ENCODE measurements at regions not wholly inside any gene's neighbourhood (a gene's known extent, or its start where the extent isn't known, plus 50 kb on each side); places are given as distances from the start of the nearest gene placed in this dataset.

- no peak for DNase-seq
These were observed 86.7 kb upstream of the SPATA31C2 start for GRCh38 chr9:88224938-88225337.

- DNase-seq: no peak
These were observed 82.8 kb upstream of the SPATA31C2 start for GRCh38 chr9:88221105-88221504.

- no peak for DNase-seq
These were observed 82.4 kb upstream of the SPATA31C2 start for GRCh38 chr9:88220652-88221051.

GRCh38 chr9:88219601-88220000 is 81.3 kb upstream of the SPATA31C2 start:
- no peak for DNase-seq

GRCh38 chr9:88218726-88219125 is 80.5 kb upstream of the SPATA31C2 start:
- no peak for DNase-seq

GRCh38 chr9:88216126-88216995 is 78.1 kb upstream of the SPATA31C2 start:
- no peak for DNase-seq

GRCh38 chr9:88215196-88216125 is 77.2 kb upstream of the SPATA31C2 start:
- no peak for DNase-seq

DNA sequence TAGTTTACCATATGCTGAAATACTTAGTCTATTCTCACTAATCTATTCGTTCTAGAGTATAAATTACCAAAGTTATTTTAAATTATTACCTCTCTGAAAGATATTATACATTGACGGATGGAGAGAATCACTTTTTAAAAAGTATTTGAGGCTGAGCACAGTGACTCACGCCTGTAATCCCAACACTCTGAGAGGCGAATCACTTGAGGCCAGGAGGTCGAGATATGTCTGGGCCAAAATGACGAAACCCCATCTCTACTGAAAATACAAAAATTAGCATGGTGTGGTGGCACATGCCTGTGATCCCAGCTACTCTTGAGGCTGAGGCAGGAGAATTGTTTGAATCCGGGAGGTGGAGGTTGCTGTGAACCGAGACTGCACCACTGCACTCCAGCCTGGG is 64.0 kb upstream of the SPATA31C2 start:
- no peak for DNase-seq

DNA sequence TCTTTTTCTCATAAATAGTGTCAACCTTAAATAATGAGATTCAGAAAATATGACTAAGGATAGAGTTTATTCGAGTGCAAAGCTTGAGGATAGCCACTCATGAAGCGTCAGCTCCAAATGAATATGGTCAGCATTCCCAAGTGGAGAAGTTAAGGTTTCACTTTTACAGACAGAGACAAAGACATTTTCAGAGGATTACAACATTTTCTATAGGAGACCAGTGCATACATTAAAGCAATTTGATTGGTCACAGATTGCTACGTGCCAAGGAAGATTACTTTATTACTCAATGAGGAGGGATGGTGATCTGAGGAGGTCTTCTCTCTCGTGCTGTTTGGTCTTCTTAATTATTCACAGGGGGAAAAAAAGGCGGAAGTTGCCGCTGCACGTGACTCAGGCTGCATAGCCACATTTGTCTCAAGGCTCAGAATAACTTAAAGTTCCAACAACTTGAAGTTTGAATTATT is 60.1 kb upstream of the SPATA31C2 start:
- DNase-seq: no peak

GRCh38 chr9:88197781-88198340 is 59.6 kb upstream of the SPATA31C2 start:
- no peak for DNase-seq

- DNase-seq: no peak
These were observed 58.7 kb upstream of the SPATA31C2 start for GRCh38 chr9:88197016-88197415.

DNA sequence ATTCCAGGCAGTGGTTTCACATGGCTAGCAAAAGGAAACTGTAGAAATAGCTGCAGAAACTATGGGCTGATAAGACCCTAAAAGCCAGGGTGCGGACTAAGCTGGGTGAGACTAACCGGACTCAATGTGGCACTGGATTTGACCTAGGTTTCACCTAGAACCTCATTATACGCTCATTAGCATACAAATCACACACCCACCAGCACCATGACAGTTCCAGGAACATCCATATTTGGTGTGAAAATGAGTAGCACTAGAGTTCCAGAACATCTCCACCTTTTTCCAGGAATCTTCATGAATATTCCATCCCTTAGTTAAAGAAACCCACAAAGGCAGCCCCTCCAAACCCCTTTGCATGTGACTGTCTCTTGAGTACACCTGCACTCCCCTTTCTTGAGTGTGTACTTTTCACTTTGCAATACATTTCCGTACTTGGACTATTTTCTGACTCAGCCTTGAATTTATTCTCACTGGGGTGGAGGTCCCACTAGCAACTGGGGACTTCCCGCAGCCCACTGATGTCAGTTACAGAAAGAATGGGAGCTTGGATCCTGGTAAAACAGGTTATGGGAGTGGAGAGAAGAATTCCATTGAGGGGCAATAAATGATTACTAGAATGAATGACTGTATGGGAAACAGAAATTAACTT is 58.0 kb upstream of the SPATA31C2 start:
- DNase-seq: no peak

GRCh38 chr9:88193766-88194165 is 55.5 kb upstream of the SPATA31C2 start:
- DNase-seq: no peak

- DNase-seq: no peak
These were observed 53.2 kb upstream of the SPATA31C2 start for GRCh38 chr9:88191456-88191855.

GRCh38 chr9:88189371-88189770 is 51.1 kb upstream of the SPATA31C2 start:
- no peak for DNase-seq

Measured in activated CD4-positive, alpha-beta T cell treated with anti-CD3 and anti-CD28 coated beads, Interleukin-10, Interleukin-2, amounts not matched to agents 100 ng/mL and 50 ng/mL, durations not matched to agents 16 hours and 8 hours (primary cell).